PC-9 (cell line): ENCODE measurements at regions not wholly inside any gene's neighbourhood (a gene's known extent, or its start where the extent isn't known, plus 50 kb on each side); places are given as distances from the start of the nearest gene placed in this dataset.
"Not testable (repeated sequence)": the region's sequence is repeated elsewhere in the genome, so short reads cannot be mapped to it uniquely, and the experiment has no call there.

Experiments used
- BruUV-seq: library from RNA; stranded (reverse); fragments of 400-500 nt; replicated peaks from 2 replicates; lab custom pipeline; 2021; lab: Mats Ljungman, UMichigan
- CTCF ChIA-PET: fragments of 300-600 bp; sonication (Branson Sonifier 250); formaldehyde crosslinking; loops from one replicate; lab custom pipeline; 2022; ENCODE audit warnings: antibody characterized with exemption; lab: Charles Lee
- POLR2A ChIA-PET: fragments of 300-600 bp; sonication (Branson Sonifier 250); formaldehyde crosslinking; loops from one replicate; lab custom pipeline; 2022; ENCODE audit warnings: antibody characterized with exemption; ENCODE audit not compliant: unreplicated experiment; lab: Charles Lee
- DNase-seq, 2 experiments: peaks; one replicate each; pipeline versions ENCODE4 v3.0.0 to v3.0.0-alpha.2; 2015 to 2022; ENCODE audit warnings: mixed read lengths in 1 of 2
- H2AFZ ChIP-seq: fragments of 200-600 bp; sonication (generic); 2 replicates; pipeline ENCODE4 v1.8.1; 2017; ENCODE audit warnings: antibody characterized with exemption
- H3F3A ChIP-seq: fragments of 200-600 bp; sonication (generic); 2 replicates; pipeline ENCODE4 v1.8.1; 2017; ENCODE audit warnings: antibody characterized with exemption, mild to moderate bottlenecking, low read depth; ENCODE audit not compliant: insufficient read depth
- H3K27ac ChIP-seq: fragments of 200-600 bp; sonication (generic); 2 replicates; pipeline ENCODE4 v1.6.1; 2016; ENCODE audit warnings: mixed run types
- H3K27me3 ChIP-seq: fragments of 200-600 bp; sonication (generic); 2 replicates; pipeline ENCODE4 v1.6.1; 2016; ENCODE audit warnings: low read depth, mixed run types; ENCODE audit not compliant: insufficient read depth
- H3K36me3 ChIP-seq: fragments of 200-600 bp; sonication (generic); 2 replicates; pipeline ENCODE4 v1.6.1; 2016; ENCODE audit warnings: low read depth, mixed run types
- H3K4me1 ChIP-seq: fragments of 200-600 bp; sonication (generic); replicated peaks from 2 replicates; pipeline ENCODE4 v1.6.1; 2016; ENCODE audit warnings: mixed run types; ENCODE audit not compliant: insufficient read depth
- H3K4me2 ChIP-seq: fragments of 200-600 bp; sonication (generic); 2 replicates; pipeline ENCODE4 v1.6.1; 2017; ENCODE audit warnings: mixed run types
- H3K4me3 ChIP-seq: fragments of 200-600 bp; sonication (generic); 2 replicates; pipeline ENCODE4 v1.6.1; 2016; ENCODE audit warnings: mixed run types
- H3K79me2 ChIP-seq: fragments of 200-600 bp; sonication (generic); 2 replicates; pipeline ENCODE4 v1.6.1; 2017; ENCODE audit warnings: low read depth, mixed run types
- H3K9me2 ChIP-seq: fragments of 200-600 bp; sonication (generic); 2 replicates; pipeline ENCODE4 v1.8.1; 2017; ENCODE audit warnings: mild to moderate bottlenecking; ENCODE audit not compliant: insufficient read depth
- H3K9me3 ChIP-seq: fragments of 200-600 bp; sonication (generic); 2 replicates; pipeline ENCODE4 v1.8.1; 2016; ENCODE audit warnings: low read depth; ENCODE audit not compliant: insufficient read depth
- H4K20me1 ChIP-seq: fragments of 200-600 bp; sonication (generic); 2 replicates; pipeline ENCODE4 v1.8.1; 2017; ENCODE audit not compliant: insufficient read depth
- CTCF ChIP-seq: fragments of 200-600 bp; sonication (generic); conservative IDR thresholded peaks from 2 replicates; pipeline ENCODE4 v1.6.1; 2017; ENCODE audit warnings: mixed run types, antibody characterized with exemption, mild to moderate bottlenecking, moderate library complexity
- EZH2 ChIP-seq: fragments of 200-600 bp; sonication (generic); IDR thresholded peaks from 2 replicates; pipeline ENCODE4 v1.8.0; 2017; ENCODE audit warnings: antibody characterized with exemption, low read depth
- intact Hi-C: fragments of 100-400 bp; cut with micrococcal nuclease; formaldehyde crosslinking; loops from one replicate; pipeline ENCODE4 v1.10.0; 2022; ENCODE audit not compliant: unreplicated experiment

GRCh38 chr1:82062206-82062605 is 261.5 kb downstream of the ADGRL2 start:
- ChIA-PET POLR2A (no interaction called here), CTCF (no interaction called here)
- no peak overlapping the region for H3K4me2 ChIP-seq
- no TSS peak for BruUV-seq
- no peaks in the 10 kb centered on the region for H3K9me2 ChIP-seq
- no peaks in the 10 kb centered on the region for H4K20me1 ChIP-seq
- H3K27me3 ChIP-seq, result no peaks in the 10 kb centered on the region
- no peaks in the 10 kb centered on the region for H3K36me3 ChIP-seq
- H3K4me1 ChIP-seq, result no peaks in the 10 kb centered on the region
- no peak overlapping the region for H3K27ac ChIP-seq
- no peak for DNase-seq
- H3F3A ChIP-seq, result no peaks in the 10 kb centered on the region
- H3K4me3 ChIP-seq, result no peak overlapping the region
- H3K79me2 ChIP-seq, result no peaks in the 10 kb centered on the region
- H2AFZ ChIP-seq, result no peak overlapping the region
- TF ChIP-seq CTCF, result no peak
- no peak for TF ChIP-seq EZH2
- no peaks in the 10 kb centered on the region for H3K9me3 ChIP-seq
- intact Hi-C loops, result no loop called here

GRCh38 chr1:82059959-82060358 is 259.2 kb downstream of the ADGRL2 start:
- Histone ChIP-seq H2AFZ (no peak overlapping the region), H3K79me2 (no peaks in the 10 kb centered on the region), H3F3A (no peaks in the 10 kb centered on the region), H3K4me3 (no peak overlapping the region), H3K4me1 (no peaks in the 10 kb centered on the region), H3K27ac (no peak overlapping the region), H3K9me2 (no peaks in the 10 kb centered on the region), H3K36me3 (no peaks in the 10 kb centered on the region), H3K27me3 (no peaks in the 10 kb centered on the region), H3K9me3 (no peaks in the 10 kb centered on the region), H3K4me2 (no peak overlapping the region), H4K20me1 (no peaks in the 10 kb centered on the region)
- TF ChIP-seq CTCF (no peak), EZH2 (no peak)
- CTCF ChIA-PET, result no interaction called here
- no TSS peak for BruUV-seq
- intact Hi-C loops, result no loop called here
- POLR2A ChIA-PET, result no interaction called here
- DNase-seq, result no peak

- Histone ChIP-seq H2AFZ (no peak overlapping the region), H3K9me2 (no peaks in the 10 kb centered on the region; the same call in 1 of the 2 replicates), H3K79me2 (no peaks in the 10 kb centered on the region), H4K20me1 (no peaks in the 10 kb centered on the region), H3K27ac (no peak overlapping the region), H3K9me3 (no peaks in the 10 kb centered on the region), H3K4me3 (no peak overlapping the region), H3K4me2 (no peak overlapping the region), H3K27me3 (no peaks in the 10 kb centered on the region), H3F3A (no peaks in the 10 kb centered on the region), H3K36me3 (no peaks in the 10 kb centered on the region), H3K4me1 (no peaks in the 10 kb centered on the region)
- DNase-seq, result no peak
- ChIA-PET CTCF (no interaction called here), POLR2A (no interaction called here)
- TF ChIP-seq EZH2 (no peak), CTCF (no peak)
- intact Hi-C loops, result no loop called here
- no TSS peak for BruUV-seq
These were observed 256.3 kb downstream of the ADGRL2 start for GRCh38 chr1:82057011-82057410.

- CTCF ChIA-PET, H4K20me1 ChIP-seq, H3K4me1 ChIP-seq, H3K4me3 ChIP-seq, H3K9me2 ChIP-seq, BruUV-seq, POLR2A ChIA-PET, H3K27me3 ChIP-seq, H3K36me3 ChIP-seq, H2AFZ ChIP-seq, intact Hi-C loops, H3K79me2 ChIP-seq, H3K4me2 ChIP-seq, DNase-seq, H3K9me3 ChIP-seq, H3K27ac ChIP-seq, H3F3A ChIP-seq: not testable (repeated sequence)
These were observed 254.6 kb downstream of the ADGRL2 start for GRCh38 chr1:82055375-82055774.
